ENCODE measurements at regions not wholly inside any gene's neighbourhood (a gene's known extent, or its start where the extent isn't known, plus 50 kb on each side); places are given as distances from the start of the nearest gene placed in this dataset.
A peak's percentile ranks its signal among the peaks of the same experiment; 100 is the strongest.

DNA sequence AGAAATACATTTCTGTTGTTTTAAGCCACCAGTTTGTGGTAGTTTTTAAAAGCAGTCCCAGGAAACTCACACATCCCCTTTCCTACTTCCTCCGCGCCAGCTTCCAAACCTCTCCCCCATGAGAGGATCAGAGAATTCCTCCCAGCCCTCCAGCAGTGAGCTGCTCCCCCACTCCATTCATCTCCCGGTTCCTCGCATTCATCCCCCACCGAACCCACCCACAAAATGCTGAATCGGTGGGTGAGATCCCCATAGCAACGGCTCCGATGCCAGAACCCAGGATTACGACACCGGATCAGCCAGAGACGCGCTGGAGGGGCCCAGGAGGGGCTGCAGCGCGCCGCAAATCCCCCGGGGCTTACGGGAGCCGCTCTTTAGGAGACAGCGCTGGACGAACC, 251.4 kb upstream of the RPL38 start:
- DNase-seq (ENCODE audit: low read depth, low spot score) (no peak), ATAC-seq (no peak)
- intact Hi-C loops (cut with micrococcal nuclease; ENCODE audit: unreplicated experiment) = loop anchor here (10.0 kb wide), 1 partner anchor 297 kb away; no protein-coding TSS in a partner anchor
- 0 out of 2 replicates have a peak, but pooled peaks cover 2% of the 10 kb centered on the region for H3K27me3 ChIP-seq (ENCODE audit: control insufficient read depth, insufficient read depth, low read length)
- TF ChIP-seq SIN3A (IDR thresholded peaks at IDR 0.05; ENCODE audit: borderline replicate concordance, insufficient read depth, low read depth, low read length) = no peak
- TF ChIP-seq TCF7L2 (IDR thresholded peaks at IDR 0.05; ENCODE audit: low read depth, low read length) = no peak
- TF ChIP-seq POLR2AphosphoS5 (IDR thresholded peaks at IDR 0.05; ENCODE audit: low read depth, low read length) = no peak
- TF ChIP-seq, protein P1, sequence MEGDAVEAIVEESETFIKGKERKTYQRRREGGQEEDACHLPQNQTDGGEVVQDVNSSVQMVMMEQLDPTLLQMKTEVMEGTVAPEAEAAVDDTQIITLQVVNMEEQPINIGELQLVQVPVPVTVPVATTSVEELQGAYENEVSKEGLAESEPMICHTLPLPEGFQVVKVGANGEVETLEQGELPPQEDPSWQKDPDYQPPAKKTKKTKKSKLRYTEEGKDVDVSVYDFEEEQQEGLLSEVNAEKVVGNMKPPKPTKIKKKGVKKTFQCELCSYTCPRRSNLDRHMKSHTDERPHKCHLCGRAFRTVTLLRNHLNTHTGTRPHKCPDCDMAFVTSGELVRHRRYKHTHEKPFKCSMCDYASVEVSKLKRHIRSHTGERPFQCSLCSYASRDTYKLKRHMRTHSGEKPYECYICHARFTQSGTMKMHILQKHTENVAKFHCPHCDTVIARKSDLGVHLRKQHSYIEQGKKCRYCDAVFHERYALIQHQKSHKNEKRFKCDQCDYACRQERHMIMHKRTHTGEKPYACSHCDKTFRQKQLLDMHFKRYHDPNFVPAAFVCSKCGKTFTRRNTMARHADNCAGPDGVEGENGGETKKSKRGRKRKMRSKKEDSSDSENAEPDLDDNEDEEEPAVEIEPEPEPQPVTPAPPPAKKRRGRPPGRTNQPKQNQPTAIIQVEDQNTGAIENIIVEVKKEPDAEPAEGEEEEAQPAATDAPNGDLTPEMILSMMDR (IDR thresholded peaks at IDR 0.05) = no peak
- TF ChIP-seq, protein P2, sequence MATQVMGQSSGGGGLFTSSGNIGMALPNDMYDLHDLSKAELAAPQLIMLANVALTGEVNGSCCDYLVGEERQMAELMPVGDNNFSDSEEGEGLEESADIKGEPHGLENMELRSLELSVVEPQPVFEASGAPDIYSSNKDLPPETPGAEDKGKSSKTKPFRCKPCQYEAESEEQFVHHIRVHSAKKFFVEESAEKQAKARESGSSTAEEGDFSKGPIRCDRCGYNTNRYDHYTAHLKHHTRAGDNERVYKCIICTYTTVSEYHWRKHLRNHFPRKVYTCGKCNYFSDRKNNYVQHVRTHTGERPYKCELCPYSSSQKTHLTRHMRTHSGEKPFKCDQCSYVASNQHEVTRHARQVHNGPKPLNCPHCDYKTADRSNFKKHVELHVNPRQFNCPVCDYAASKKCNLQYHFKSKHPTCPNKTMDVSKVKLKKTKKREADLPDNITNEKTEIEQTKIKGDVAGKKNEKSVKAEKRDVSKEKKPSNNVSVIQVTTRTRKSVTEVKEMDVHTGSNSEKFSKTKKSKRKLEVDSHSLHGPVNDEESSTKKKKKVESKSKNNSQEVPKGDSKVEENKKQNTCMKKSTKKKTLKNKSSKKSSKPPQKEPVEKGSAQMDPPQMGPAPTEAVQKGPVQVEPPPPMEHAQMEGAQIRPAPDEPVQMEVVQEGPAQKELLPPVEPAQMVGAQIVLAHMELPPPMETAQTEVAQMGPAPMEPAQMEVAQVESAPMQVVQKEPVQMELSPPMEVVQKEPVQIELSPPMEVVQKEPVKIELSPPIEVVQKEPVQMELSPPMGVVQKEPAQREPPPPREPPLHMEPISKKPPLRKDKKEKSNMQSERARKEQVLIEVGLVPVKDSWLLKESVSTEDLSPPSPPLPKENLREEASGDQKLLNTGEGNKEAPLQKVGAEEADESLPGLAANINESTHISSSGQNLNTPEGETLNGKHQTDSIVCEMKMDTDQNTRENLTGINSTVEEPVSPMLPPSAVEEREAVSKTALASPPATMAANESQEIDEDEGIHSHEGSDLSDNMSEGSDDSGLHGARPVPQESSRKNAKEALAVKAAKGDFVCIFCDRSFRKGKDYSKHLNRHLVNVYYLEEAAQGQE (IDR thresholded peaks at IDR 0.05; ENCODE audit: insufficient read depth in 1 of 2, low read depth in 2 of 2, low read length in 1 of 2) = no peak
- ChIA-PET POLR2A (no interaction called here), CTCF (no interaction called here)
- no peak overlapping the region for H3K4me3 ChIP-seq (ENCODE audit: low read depth in 2 of 2, low read length in 2 of 2)
- no peaks in the 10 kb centered on the region for H3K9me3 ChIP-seq (ENCODE audit: control insufficient read depth, insufficient read depth, low read depth, low read length)
- BruUV-seq (replicated peaks) = no TSS peak
- in situ Hi-C loops (cut with HindIII; ENCODE audit: low pct_unique_long_range_greater_than_20kb, low sequenced_read_pairs) = no loop called here
- H3K27ac ChIP-seq (ENCODE audit: low read length) = no peak overlapping the region
- H3K36me3 ChIP-seq (ENCODE audit: control insufficient read depth, insufficient read depth, low read length) = no peaks in the 10 kb centered on the region
- no peaks in the 10 kb centered on the region for H3K4me1 ChIP-seq (ENCODE audit: control insufficient read depth, insufficient read depth, low read length)

DNA sequence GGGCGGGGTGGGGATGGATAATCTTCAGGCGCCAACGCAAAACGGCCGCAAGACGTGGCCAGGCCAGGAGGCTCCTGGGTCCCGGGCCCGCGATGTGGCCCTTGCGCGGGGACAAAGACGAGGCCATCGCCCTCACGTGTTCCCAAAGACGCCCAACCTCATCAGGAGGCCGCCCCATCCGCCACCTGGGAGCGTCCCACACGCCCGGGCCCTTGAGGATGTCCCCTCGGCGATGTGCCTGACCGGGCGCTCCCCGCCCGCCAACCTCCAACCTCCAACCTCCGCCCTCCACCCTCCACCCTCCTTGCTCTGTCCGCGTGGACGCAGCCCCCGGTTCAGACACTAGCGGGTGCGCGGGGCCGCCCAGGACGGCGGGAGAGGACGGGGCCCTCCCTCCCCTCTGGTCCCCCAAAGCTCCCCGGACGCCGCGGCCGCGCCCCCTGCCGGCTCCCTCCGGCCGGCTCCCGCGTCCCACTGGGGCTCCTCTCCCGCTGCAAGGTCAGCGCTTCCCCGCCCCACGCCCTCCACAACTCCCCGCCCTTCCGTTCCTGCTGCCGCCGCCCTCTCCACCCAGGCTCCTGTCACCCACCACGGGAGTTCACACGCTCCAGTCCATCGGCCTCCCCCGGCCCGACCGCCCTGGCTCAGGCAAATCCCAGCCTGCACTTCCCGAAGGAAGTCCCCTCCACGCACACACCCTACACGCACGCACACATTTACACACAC, 250.8 kb upstream of the RPL38 start:
- peak; percentile 67 for ATAC-seq
- Histone ChIP-seq H3K27me3 (ENCODE audit: control insufficient read depth, insufficient read depth, low read length) (0 out of 2 replicates have a peak, but pooled peaks cover 2% of the 10 kb centered on the region), H3K4me3 (ENCODE audit: low read depth in 2 of 2, low read length in 2 of 2) (no peak overlapping the region), H3K4me1 (ENCODE audit: control insufficient read depth, insufficient read depth, low read length) (no peaks in the 10 kb centered on the region), H3K36me3 (ENCODE audit: control insufficient read depth, insufficient read depth, low read length) (no peaks in the 10 kb centered on the region), H3K27ac (ENCODE audit: low read length) (no peak overlapping the region), H3K9me3 (ENCODE audit: control insufficient read depth, insufficient read depth, low read depth, low read length) (no peaks in the 10 kb centered on the region)
- no TSS peak for BruUV-seq (replicated peaks)
- in situ Hi-C loops (cut with HindIII; ENCODE audit: low pct_unique_long_range_greater_than_20kb, low sequenced_read_pairs) = no loop called here
- no peak for DNase-seq (ENCODE audit: low read depth, low spot score)
- CTCF ChIA-PET = interaction anchor here (0.7 kb wide), 1 partner anchor 11 kb away, joined by 7 read pairs; no protein-coding TSS in a partner anchor
- POLR2A ChIA-PET = no interaction called here
- TF ChIP-seq SIN3A (IDR thresholded peaks at IDR 0.05; ENCODE audit: borderline replicate concordance, insufficient read depth, low read depth, low read length) (no peak), POLR2AphosphoS5 (IDR thresholded peaks at IDR 0.05; ENCODE audit: low read depth, low read length) (no peak)
- TF ChIP-seq, protein P1 (IDR thresholded peaks at IDR 0.05) = peak; percentile 30; the same call in 1 of the 2 replicates
- intact Hi-C loops (cut with micrococcal nuclease; ENCODE audit: unreplicated experiment) = loop anchor here (10.0 kb wide), 1 partner anchor 298 kb away; no protein-coding TSS in a partner anchor

Data from Panc1 (cell line).